ENCODE measurements at regions not wholly inside any gene's neighbourhood (a gene's known extent, or its start where the extent isn't known, plus 50 kb on each side); places are given as distances from the start of the nearest gene placed in this dataset.

GRCh38 chr12:100741084-100741711, 53.4 kb upstream of the ANO4 start:
- no peak for DNase-seq

GRCh38 chr12:100743060-100743459, 51.5 kb upstream of the ANO4 start:
- DNase-seq: no peak
